ENCODE measurements at regions not wholly inside any gene's neighbourhood (a gene's known extent, or its start where the extent isn't known, plus 50 kb on each side); places are given as distances from the start of the nearest gene placed in this dataset.
"Not testable (repeated sequence)": the region's sequence is repeated elsewhere in the genome, so short reads cannot be mapped to it uniquely, and the experiment has no call there.

GRCh38 chr5:135154197-135154596 is 120.2 kb upstream of the PITX1 start:
- Histone ChIP-seq H3K4me2 (ENCODE audit: low read length) (no peak overlapping the region), H4K8ac (ENCODE audit: low read depth, low read length) (no peak overlapping the region), H3K18ac (ENCODE audit: low read length) (no peak overlapping the region), H2BK15ac (replicated peaks; ENCODE audit: low read depth) (no peak overlapping the region), H3K4ac (ENCODE audit: low read depth, low read length) (no peak overlapping the region), H3K79me1 (ENCODE audit: low read length) (no peaks in the 10 kb centered on the region), H3K27ac (ENCODE audit: low read depth, low read length) (no peak overlapping the region), H3K9ac (ENCODE audit: low read length) (no peak overlapping the region), H2AK5ac (ENCODE audit: low read length) (no peak overlapping the region), H3K79me2 (ENCODE audit: control insufficient read depth, insufficient read depth, low read length) (no peaks in the 10 kb centered on the region), H3K4me1 (ENCODE audit: control insufficient read depth, low read depth, low read length) (peaks cover 7% of the 10 kb centered on the region), H3K4me3 (ENCODE audit: low read length) (no peak overlapping the region), H3K27me3 (ENCODE audit: insufficient read depth, low read length, poor library complexity) (no peaks in the 10 kb centered on the region), H3K56ac (ENCODE audit: low read length) (no peak overlapping the region), H2BK120ac (ENCODE audit: low read depth, low read length) (no peak overlapping the region), H3K36me3 (ENCODE audit: control insufficient read depth, insufficient read depth, low read length) (no peaks in the 10 kb centered on the region), H2BK5ac (ENCODE audit: low read length) (no peak overlapping the region), H4K5ac (ENCODE audit: low read length) (no peak overlapping the region), H3K23ac (ENCODE audit: low read length) (no peak overlapping the region)
- no peak for DNase-seq
- no CpG with 5 or more reads among the region's 8 CpGs for WGBS (ENCODE audit: extremely low coverage, insufficient coverage, low lambda C conversion rate)

DNA sequence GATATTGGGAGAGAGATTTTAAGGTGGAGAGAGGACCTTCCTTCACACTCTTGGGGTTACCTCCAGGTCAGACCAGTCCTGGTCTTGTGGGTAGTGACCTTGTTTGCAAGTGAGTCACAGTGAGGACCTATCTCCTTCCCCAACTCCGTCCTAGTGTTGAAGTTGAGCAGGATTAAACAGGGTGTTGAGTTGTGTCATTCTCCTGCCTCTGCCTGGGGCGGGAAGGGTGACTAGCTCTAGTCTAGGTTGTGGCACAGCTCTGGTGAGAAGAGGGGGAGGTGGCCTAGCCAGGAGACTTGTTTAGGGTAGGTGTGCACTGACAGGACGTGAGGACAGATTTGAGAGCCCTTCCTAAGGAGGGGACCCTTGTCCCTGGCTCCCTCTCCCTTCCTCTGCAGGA is 119.6 kb upstream of the PITX1 start:
- no peak for DNase-seq
- no peaks in the 10 kb centered on the region for H3K79me2 ChIP-seq (ENCODE audit: control insufficient read depth, insufficient read depth, low read length)
- H3K27ac ChIP-seq (ENCODE audit: low read depth, low read length), result no peak overlapping the region

GRCh38 chr5:135153259-135153658 is 119.2 kb upstream of the PITX1 start:
- Histone ChIP-seq H3K79me2 (ENCODE audit: control insufficient read depth, insufficient read depth, low read length) (no peaks in the 10 kb centered on the region), H3K4ac (ENCODE audit: low read depth, low read length) (no peak overlapping the region), H3K27ac (ENCODE audit: low read depth, low read length) (no peak overlapping the region), H3K56ac (ENCODE audit: low read length) (no peak overlapping the region), H2BK5ac (ENCODE audit: low read length) (no peak overlapping the region), H3K27me3 (ENCODE audit: insufficient read depth, low read length, poor library complexity) (no peaks in the 10 kb centered on the region), H3K36me3 (ENCODE audit: control insufficient read depth, insufficient read depth, low read length) (no peaks in the 10 kb centered on the region), H3K79me1 (ENCODE audit: low read length) (no peaks in the 10 kb centered on the region), H3K4me2 (ENCODE audit: low read length) (no peak overlapping the region), H3K9ac (ENCODE audit: low read length) (no peak overlapping the region), H4K5ac (ENCODE audit: low read length) (no peak overlapping the region), H3K18ac (ENCODE audit: low read length) (no peak overlapping the region), H2BK15ac (replicated peaks; ENCODE audit: low read depth) (no peak overlapping the region), H4K8ac (ENCODE audit: low read depth, low read length) (no peak overlapping the region), H3K23ac (ENCODE audit: low read length) (no peak overlapping the region), H2AK5ac (ENCODE audit: low read length) (no peak overlapping the region), H3K4me1 (ENCODE audit: control insufficient read depth, low read depth, low read length) (peaks cover 7% of the 10 kb centered on the region), H2BK120ac (ENCODE audit: low read depth, low read length) (no peak overlapping the region), H3K4me3 (ENCODE audit: low read length) (no peak overlapping the region)
- DNase-seq, result no peak
- no CpG with 5 or more reads among the region's 4 CpGs for WGBS (ENCODE audit: extremely low coverage, insufficient coverage, low lambda C conversion rate)

More for the DNA sequence above, 119.6 kb upstream of the PITX1 start:
- Histone ChIP-seq H4K5ac (ENCODE audit: low read length) (no peak overlapping the region), H3K4me1 (ENCODE audit: control insufficient read depth, low read depth, low read length) (peaks cover 7% of the 10 kb centered on the region), H2BK120ac (ENCODE audit: low read depth, low read length) (no peak overlapping the region), H2BK15ac (replicated peaks; ENCODE audit: low read depth) (no peak overlapping the region), H3K23ac (ENCODE audit: low read length) (no peak overlapping the region), H2AK5ac (ENCODE audit: low read length) (no peak overlapping the region), H3K36me3 (ENCODE audit: control insufficient read depth, insufficient read depth, low read length) (no peaks in the 10 kb centered on the region), H4K8ac (ENCODE audit: low read depth, low read length) (no peak overlapping the region), H3K9ac (ENCODE audit: low read length) (no peak overlapping the region), H3K79me1 (ENCODE audit: low read length) (no peaks in the 10 kb centered on the region), H3K4me2 (ENCODE audit: low read length) (no peak overlapping the region), H3K4ac (ENCODE audit: low read depth, low read length) (no peak overlapping the region), H3K56ac (ENCODE audit: low read length) (no peak overlapping the region), H3K18ac (ENCODE audit: low read length) (no peak overlapping the region), H3K27me3 (ENCODE audit: insufficient read depth, low read length, poor library complexity) (no peaks in the 10 kb centered on the region), H2BK5ac (ENCODE audit: low read length) (no peak overlapping the region), H3K4me3 (ENCODE audit: low read length) (no peak overlapping the region)
- no CpG with 5 or more reads among the region's 3 CpGs for WGBS (ENCODE audit: extremely low coverage, insufficient coverage, low lambda C conversion rate)

DNA sequence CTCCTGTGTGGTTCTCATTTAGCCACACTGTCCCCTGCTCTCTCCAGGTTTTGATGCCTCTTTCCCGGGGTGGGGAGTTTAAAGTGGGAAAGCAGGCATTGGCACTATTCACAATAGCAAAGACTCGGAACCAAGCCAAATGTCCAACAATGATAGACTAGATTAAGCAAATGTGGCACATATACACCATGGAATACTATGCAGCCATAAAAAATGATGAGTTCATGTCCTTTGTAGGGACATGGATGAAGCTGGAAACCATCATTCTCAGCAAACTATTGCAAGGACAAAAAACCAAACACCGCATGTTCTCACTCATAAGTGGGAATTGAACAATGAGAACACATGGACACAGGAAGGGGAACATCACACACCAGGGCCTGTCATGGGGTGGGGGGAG is 117.6 kb upstream of the PITX1 start:
- not testable (repeated sequence) for H3K79me1 ChIP-seq (ENCODE audit: low read length); H3K4me1 ChIP-seq (ENCODE audit: control insufficient read depth, low read depth, low read length); H3K18ac ChIP-seq (ENCODE audit: low read length); H3K36me3 ChIP-seq (ENCODE audit: control insufficient read depth, insufficient read depth, low read length); H2BK5ac ChIP-seq (ENCODE audit: low read length); H3K4me3 ChIP-seq (ENCODE audit: low read length); H3K27me3 ChIP-seq (ENCODE audit: insufficient read depth, low read length, poor library complexity); H3K4ac ChIP-seq (ENCODE audit: low read depth, low read length); H4K8ac ChIP-seq (ENCODE audit: low read depth, low read length); H3K23ac ChIP-seq (ENCODE audit: low read length); H2BK15ac ChIP-seq (replicated peaks; ENCODE audit: low read depth); H3K27ac ChIP-seq (ENCODE audit: low read depth, low read length); H2BK120ac ChIP-seq (ENCODE audit: low read depth, low read length); H2AK5ac ChIP-seq (ENCODE audit: low read length); H3K4me2 ChIP-seq (ENCODE audit: low read length); H3K9ac ChIP-seq (ENCODE audit: low read length); DNase-seq; H3K79me2 ChIP-seq (ENCODE audit: control insufficient read depth, insufficient read depth, low read length); H3K56ac ChIP-seq (ENCODE audit: low read length); H4K5ac ChIP-seq (ENCODE audit: low read length)
- no CpG with 5 or more reads among the region's 3 CpGs for WGBS (ENCODE audit: extremely low coverage, insufficient coverage, low lambda C conversion rate)

GRCh38 chr5:135151256-135151655 is 117.2 kb upstream of the PITX1 start:
- H3K36me3 ChIP-seq (ENCODE audit: control insufficient read depth, insufficient read depth, low read length), result no peaks in the 10 kb centered on the region

GRCh38 chr5:135150767-135151166 is 116.7 kb upstream of the PITX1 start:
- H3K56ac ChIP-seq (ENCODE audit: low read length), result peak overlapping the region; percentile 30
- H2BK15ac ChIP-seq (replicated peaks; ENCODE audit: low read depth), result no peak overlapping the region
- H2BK5ac ChIP-seq (ENCODE audit: low read length), result no peak overlapping the region
- H3K4ac ChIP-seq (ENCODE audit: low read depth, low read length), result no peak overlapping the region
- no peak overlapping the region for H3K4me3 ChIP-seq (ENCODE audit: low read length)
- H4K5ac ChIP-seq (ENCODE audit: low read length), result no peak overlapping the region
- DNase-seq, result no peak
- H3K79me2 ChIP-seq (ENCODE audit: control insufficient read depth, insufficient read depth, low read length), result no peaks in the 10 kb centered on the region
- H3K23ac ChIP-seq (ENCODE audit: low read length), result no peak overlapping the region
- no peak overlapping the region for H4K8ac ChIP-seq (ENCODE audit: low read depth, low read length)
- no peak overlapping the region for H2BK120ac ChIP-seq (ENCODE audit: low read depth, low read length)
- H3K27me3 ChIP-seq (ENCODE audit: insufficient read depth, low read length, poor library complexity), result no peaks in the 10 kb centered on the region
- WGBS (ENCODE audit: extremely low coverage, insufficient coverage, low lambda C conversion rate), result no CpG with 5 or more reads among the region's 4 CpGs
- no peaks in the 10 kb centered on the region for H3K36me3 ChIP-seq (ENCODE audit: control insufficient read depth, insufficient read depth, low read length)
- H3K9ac ChIP-seq (ENCODE audit: low read length), result no peak overlapping the region
- no peaks in the 10 kb centered on the region for H3K79me1 ChIP-seq (ENCODE audit: low read length)
- H3K4me2 ChIP-seq (ENCODE audit: low read length), result no peak overlapping the region
- H2AK5ac ChIP-seq (ENCODE audit: low read length), result no peak overlapping the region
- peak overlapping the region; percentile 7 for H3K18ac ChIP-seq (ENCODE audit: low read length)
- no peak overlapping the region for H3K27ac ChIP-seq (ENCODE audit: low read depth, low read length)
- peaks cover 7% of the 10 kb centered on the region for H3K4me1 ChIP-seq (ENCODE audit: control insufficient read depth, low read depth, low read length)

More at GRCh38 chr5:135151256-135151655, 117.2 kb upstream of the PITX1 start:
- Histone ChIP-seq H3K4me2 (ENCODE audit: low read length) (no peak overlapping the region), H3K27ac (ENCODE audit: low read depth, low read length) (no peak overlapping the region), H3K23ac (ENCODE audit: low read length) (no peak overlapping the region), H3K9ac (ENCODE audit: low read length) (no peak overlapping the region), H3K18ac (ENCODE audit: low read length) (no peak overlapping the region), H3K56ac (ENCODE audit: low read length) (peak overlapping the region; percentile 5), H4K8ac (ENCODE audit: low read depth, low read length) (no peak overlapping the region), H2BK5ac (ENCODE audit: low read length) (no peak overlapping the region), H3K4me1 (ENCODE audit: control insufficient read depth, low read depth, low read length) (peaks cover 7% of the 10 kb centered on the region), H2BK120ac (ENCODE audit: low read depth, low read length) (no peak overlapping the region), H3K4ac (ENCODE audit: low read depth, low read length) (no peak overlapping the region), H3K4me3 (ENCODE audit: low read length) (no peak overlapping the region), H4K5ac (ENCODE audit: low read length) (no peak overlapping the region), H2AK5ac (ENCODE audit: low read length) (no peak overlapping the region), H3K79me1 (ENCODE audit: low read length) (no peaks in the 10 kb centered on the region), H3K79me2 (ENCODE audit: control insufficient read depth, insufficient read depth, low read length) (no peaks in the 10 kb centered on the region), H3K27me3 (ENCODE audit: insufficient read depth, low read length, poor library complexity) (no peaks in the 10 kb centered on the region), H2BK15ac (replicated peaks; ENCODE audit: low read depth) (no peak overlapping the region)
- WGBS (ENCODE audit: extremely low coverage, insufficient coverage, low lambda C conversion rate), result no CpG with 5 or more reads among the region's 5 CpGs
- no peak for DNase-seq
